ENCODE measurements at regions not wholly inside any gene's neighbourhood (a gene's known extent, or its start where the extent isn't known, plus 50 kb on each side); places are given as distances from the start of the nearest gene placed in this dataset.

DNA sequence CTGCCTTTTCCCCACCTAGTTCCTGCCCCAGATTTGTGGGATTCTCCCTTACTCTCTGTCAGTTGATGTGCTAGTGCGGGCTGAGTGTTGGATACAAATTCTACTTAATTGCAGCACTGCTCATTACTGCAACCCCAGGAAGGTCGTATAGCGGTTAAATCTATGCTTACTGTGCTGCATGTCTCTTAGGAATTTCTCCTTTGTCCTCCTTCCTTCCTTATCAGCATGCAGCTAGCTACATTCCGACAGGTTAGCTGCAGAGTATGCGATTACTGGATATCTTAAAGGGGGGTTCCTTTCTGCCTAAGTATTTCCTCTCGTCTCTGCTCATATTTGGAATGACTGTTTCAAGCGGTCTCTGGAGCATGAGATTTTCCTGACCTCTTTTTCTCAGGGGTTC is 662.8 kb downstream of the TLL1 start:
- ATAC-seq (replicated peaks in 6 of 8), result no peak

DNA sequence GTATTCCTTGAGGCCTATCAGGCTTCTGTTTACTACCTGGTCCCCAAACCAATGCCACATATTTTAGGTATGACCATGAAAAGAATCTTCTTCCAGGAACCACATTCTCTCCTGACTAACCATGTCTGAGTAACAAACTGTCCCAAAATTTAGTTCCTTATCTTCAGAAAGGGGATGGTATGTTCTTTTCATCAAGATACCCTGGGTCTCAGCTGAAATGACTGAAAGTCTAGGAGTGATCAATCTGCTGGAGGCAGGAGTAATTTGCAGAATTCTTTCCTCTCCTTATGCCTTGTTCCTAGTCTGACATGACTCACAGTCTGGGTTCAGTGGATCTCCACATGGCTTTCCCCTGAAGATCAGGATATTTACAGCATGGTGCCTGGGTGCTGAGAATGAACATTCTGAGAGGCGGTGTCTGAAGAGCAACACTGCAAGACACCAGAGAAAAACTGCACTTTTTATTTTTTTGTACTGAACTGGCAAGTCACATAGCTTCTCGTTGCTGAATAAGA is 665.5 kb downstream of the TLL1 start:
- in situ Hi-C loops (cut with MboI; ENCODE audit: low pct_unique_long_range_greater_than_20kb in 2 of 9, low sequenced_read_pairs in 9 of 9, unreplicated experiment in 9 of 9), result no loop called here
- Histone ChIP-seq H3K27ac (no peak overlapping the region), H3K4me1 (replicated peaks in 1 of 2) (no peaks in the 10 kb centered on the region), H3K4me3 (no peak overlapping the region)
- ATAC-seq (replicated peaks in 6 of 8), result peak in 2 of 8 experiments; percentile 16 to 27
- WGBS, 10 experiments, result 20 to 100% (median 85%) methylated on average over 1 to 2 of the region's 2 CpGs; no CpG with 5 or more reads in 4 of the 10 experiments

More for the DNA sequence above, 662.8 kb downstream of the TLL1 start:
- WGBS, 10 experiments, result 0 to 100% (median 57%) methylated on average over 1 to 7 of the region's 7 CpGs; no CpG with 5 or more reads in 2 of the 10 experiments
- in situ Hi-C loops (cut with MboI; ENCODE audit: low pct_unique_long_range_greater_than_20kb in 2 of 9, low sequenced_read_pairs in 9 of 9, unreplicated experiment in 9 of 9), result no loop called here
- Histone ChIP-seq H3K27ac (no peak overlapping the region), H3K4me3 (no peak overlapping the region), H3K4me1 (replicated peaks in 1 of 2) (peaks cover 0 to 12% of the 10 kb centered on the region in 2 donors)

DNA sequence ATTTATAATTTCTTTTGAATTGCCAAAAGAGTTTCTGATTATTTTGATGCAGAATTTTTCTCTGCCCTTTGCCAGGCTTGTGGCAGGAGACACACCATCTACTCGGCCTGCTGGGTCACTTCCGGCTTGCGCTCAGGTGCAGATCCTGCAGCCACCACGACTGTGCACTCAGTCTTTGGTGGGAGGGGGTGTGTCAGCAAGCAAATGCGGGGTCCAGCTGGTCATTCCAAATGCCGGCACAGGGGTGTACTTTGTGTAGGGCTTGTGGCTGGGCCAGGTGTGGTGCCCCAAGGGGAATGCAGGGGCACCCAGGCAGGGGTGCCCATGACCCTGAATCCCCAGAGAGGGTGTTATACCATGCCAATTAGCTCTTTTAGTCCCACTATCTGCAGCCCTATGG is 673.0 kb downstream of the TLL1 start:
- H3K4me3 ChIP-seq, result no peak overlapping the region
- no peak for ATAC-seq (replicated peaks in 6 of 8)
- no peak overlapping the region for H3K27ac ChIP-seq
- H3K4me1 ChIP-seq (replicated peaks in 1 of 2), result no peaks in the 10 kb centered on the region
- WGBS, 10 experiments, result 10 to 100% (median 80%) methylated on average over 1 to 4 of the region's 6 CpGs; no CpG with 5 or more reads in 4 of the 10 experiments
- in situ Hi-C loops (cut with MboI; ENCODE audit: low pct_unique_long_range_greater_than_20kb in 2 of 9, low sequenced_read_pairs in 9 of 9, unreplicated experiment in 9 of 9), result no loop called here

DNA sequence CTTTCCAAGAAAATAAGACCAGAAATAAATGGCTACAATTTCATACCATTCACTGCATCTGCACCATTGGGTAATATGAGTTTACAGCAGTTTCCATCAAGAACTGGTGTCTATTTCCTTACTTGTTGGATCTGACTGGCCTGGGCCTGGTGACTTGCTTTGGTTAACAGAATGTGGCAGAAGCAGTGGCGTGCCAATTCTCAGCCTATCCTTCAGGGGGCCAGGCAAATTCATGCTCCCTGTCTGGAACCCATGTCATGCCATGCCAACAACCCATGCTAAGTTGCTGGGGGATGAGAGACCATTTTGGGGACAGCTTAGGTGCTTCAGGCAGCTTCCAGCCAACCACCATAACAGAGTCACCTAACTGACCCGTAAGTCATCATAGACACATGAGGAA is 656.7 kb downstream of the SPOCK3 start:
- in situ Hi-C loops (cut with MboI; ENCODE audit: low pct_unique_long_range_greater_than_20kb in 2 of 9, low sequenced_read_pairs in 9 of 9, unreplicated experiment in 9 of 9), result loop anchor here in 1 of 9 experiments (25.0 kb wide), 1 partner anchor 415 kb away; no protein-coding TSS in a partner anchor
- no peak for ATAC-seq (replicated peaks in 6 of 8)
- Histone ChIP-seq H3K4me1 (replicated peaks in 1 of 2) (no peaks in the 10 kb centered on the region), H3K27ac (no peak overlapping the region), H3K4me3 (no peak overlapping the region)
- WGBS, 10 experiments, result 0 to 100% (median 80%) methylated on average over 1 to 2 of the region's 2 CpGs; no CpG with 5 or more reads in 3 of the 10 experiments

DNA sequence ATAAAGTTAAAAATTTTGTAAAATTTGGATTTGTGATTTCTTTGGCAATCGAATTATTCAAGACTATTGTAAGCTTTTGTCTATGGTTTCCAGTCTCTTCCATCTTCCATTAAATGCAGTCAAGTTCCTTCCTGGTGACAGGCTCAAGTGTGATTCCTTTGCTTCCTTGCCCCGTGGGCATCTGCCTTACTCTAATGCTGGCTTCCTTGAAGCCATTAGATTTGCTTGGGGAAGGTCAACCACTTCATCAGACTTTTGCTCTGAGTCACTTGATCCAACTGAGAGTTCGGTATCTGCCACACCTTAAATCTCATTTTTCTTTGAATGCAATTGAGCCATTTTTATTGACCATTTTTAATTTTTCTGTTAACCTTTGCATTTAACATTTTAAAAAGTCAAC is 648.8 kb downstream of the SPOCK3 start:
- no peaks in the 10 kb centered on the region for H3K4me1 ChIP-seq (replicated peaks in 1 of 2)
- in situ Hi-C loops (cut with MboI; ENCODE audit: low pct_unique_long_range_greater_than_20kb in 2 of 9, low sequenced_read_pairs in 9 of 9, unreplicated experiment in 9 of 9), result loop anchor here in 1 of 9 experiments (25.0 kb wide), 1 partner anchor 423 kb away; no protein-coding TSS in a partner anchor
- H3K4me3 ChIP-seq, result no peak overlapping the region
- no peak for ATAC-seq (replicated peaks in 6 of 8)
- no peak overlapping the region for H3K27ac ChIP-seq
- WGBS, 10 experiments, result 0 to 83% (median 71%) methylated on average over 2 to 3 of the region's 3 CpGs

DNA sequence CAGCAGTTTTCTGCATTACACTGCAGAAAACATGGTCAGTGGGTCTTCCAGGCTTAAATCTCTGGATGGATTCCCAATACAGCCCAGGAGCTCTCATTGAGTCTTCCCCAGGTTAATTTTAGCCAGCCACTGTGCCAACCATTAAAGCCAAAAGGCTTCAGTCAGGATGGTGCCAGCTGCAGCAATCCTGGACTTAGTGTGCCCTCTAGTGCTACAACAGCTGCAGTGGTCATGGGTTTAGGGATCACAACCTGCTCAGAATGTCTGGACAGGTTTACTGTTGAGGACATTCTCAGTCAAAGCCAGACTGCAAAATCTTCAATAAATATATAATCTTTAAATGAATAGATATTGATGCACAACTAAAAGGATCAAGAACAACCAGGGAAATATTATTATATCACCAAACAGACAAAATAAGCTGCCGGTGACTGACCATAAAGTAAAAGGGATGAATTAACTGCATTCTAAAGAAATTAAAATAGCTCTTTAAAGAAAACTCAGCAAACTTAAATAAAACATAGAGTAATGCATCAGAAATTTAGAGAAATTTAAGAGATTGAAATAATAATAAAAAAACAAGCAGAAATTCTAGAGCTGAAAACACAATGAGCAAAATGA is 639.9 kb downstream of the SPOCK3 start:
- H3K4me3 ChIP-seq, result no peak overlapping the region
- no peak overlapping the region for H3K27ac ChIP-seq
- 27 to 100% (median 100%) methylated on average over 1 of the region's 1 CpG; no CpG with 5 or more reads in 1 of the 10 experiments for WGBS, 10 experiments
- H3K4me1 ChIP-seq (replicated peaks in 1 of 2), result no peaks in the 10 kb centered on the region
- in situ Hi-C loops (cut with MboI; ENCODE audit: low pct_unique_long_range_greater_than_20kb in 2 of 9, low sequenced_read_pairs in 9 of 9, unreplicated experiment in 9 of 9), result loop anchor here in 1 of 9 experiments (25.0 kb wide), 1 partner anchor 432 kb away; no protein-coding TSS in a partner anchor
- peak in 6 of 8 experiments; percentile 43 to 98 (median 71) for ATAC-seq (replicated peaks in 6 of 8)

DNA sequence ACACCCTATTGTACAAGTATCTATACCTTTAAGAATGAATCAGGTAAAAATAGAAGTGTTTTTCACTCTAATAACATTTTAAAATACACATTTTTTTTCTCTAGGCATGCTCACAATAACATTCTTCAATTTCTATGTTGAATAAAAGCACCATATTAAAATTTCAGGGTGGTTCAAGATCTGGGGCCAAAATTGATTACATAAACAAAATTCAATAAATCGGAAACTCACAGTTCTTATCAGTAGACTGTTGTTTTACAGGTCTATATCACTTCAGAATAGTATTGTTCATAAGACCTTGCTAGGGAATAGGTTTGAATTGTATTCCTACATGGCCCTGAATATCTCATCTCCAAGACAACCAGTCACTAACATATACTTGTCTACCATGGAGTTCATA is 634.0 kb downstream of the SPOCK3 start:
- Histone ChIP-seq H3K4me3 (no peak overlapping the region), H3K27ac (no peak overlapping the region), H3K4me1 (replicated peaks in 1 of 2) (no peaks in the 10 kb centered on the region)
- in situ Hi-C loops (cut with MboI; ENCODE audit: low pct_unique_long_range_greater_than_20kb in 2 of 9, low sequenced_read_pairs in 9 of 9, unreplicated experiment in 9 of 9), result no loop called here
- WGBS, 10 experiments, result 0 to 100% (median 49%) methylated on average over 1 of the region's 1 CpG; no CpG with 5 or more reads in 4 of the 10 experiments
- ATAC-seq (replicated peaks in 6 of 8), result no peak

DNA sequence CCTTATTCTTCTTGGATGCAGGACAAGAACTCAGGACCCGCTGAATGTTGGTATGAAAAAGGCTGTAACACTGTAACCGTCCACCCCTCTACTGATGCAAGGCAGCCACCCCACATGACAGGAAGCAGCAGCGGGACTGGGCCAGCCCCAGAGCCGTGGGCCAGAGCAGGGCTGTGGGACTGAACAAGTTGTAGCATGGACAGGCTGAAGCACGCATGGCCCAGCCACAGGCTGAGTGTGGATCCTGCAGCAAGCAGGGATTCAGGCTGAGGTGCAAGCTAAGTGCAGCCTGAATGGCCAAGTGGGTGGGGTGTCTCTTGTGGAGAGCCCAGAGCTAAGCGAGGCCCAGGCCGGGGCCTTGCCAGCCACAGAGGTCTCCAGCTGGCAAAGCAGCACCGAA is 632.2 kb downstream of the SPOCK3 start:
- H3K27ac ChIP-seq, result no peak overlapping the region
- H3K4me1 ChIP-seq (replicated peaks in 1 of 2), result no peaks in the 10 kb centered on the region
- no peak overlapping the region for H3K4me3 ChIP-seq
- in situ Hi-C loops (cut with MboI; ENCODE audit: low pct_unique_long_range_greater_than_20kb in 2 of 9, low sequenced_read_pairs in 9 of 9, unreplicated experiment in 9 of 9), result no loop called here
- WGBS, 10 experiments, result 0 to 100% (median 58%) methylated on average over 1 to 3 of the region's 8 CpGs; no CpG with 5 or more reads in 2 of the 10 experiments
- no peak for ATAC-seq (replicated peaks in 6 of 8)

DNA sequence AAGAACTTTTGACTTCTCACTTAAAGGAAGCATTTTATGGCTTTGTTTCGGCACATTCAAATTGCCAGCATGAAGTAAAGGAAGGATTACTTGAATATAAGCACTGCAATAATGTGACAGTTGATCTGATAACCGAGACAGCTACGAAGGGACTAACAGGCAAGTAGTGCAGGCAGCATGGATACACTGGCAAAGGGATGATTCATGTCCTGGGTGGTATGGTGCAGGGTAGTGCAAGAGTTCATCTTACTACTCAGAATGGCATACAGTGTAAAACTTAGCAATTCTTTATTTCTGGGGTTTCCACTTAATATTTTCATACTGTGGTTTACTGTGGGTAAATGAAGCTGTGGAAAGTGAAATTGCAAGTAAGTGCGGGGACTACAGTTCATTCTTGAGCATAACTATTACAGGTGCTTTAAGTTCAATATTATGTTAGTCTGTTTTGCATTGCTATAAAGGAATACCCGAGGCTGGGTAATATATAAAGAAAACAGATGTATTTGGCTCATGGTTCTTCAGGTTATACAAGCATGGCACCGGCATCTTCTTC is 611.8 kb downstream of the SPOCK3 start:
- no peak for ATAC-seq (replicated peaks in 6 of 8)
- H3K4me3 ChIP-seq, result no peak overlapping the region
- 10 to 100% (median 84%) methylated on average over 2 to 6 of the region's 6 CpGs for WGBS, 10 experiments
- H3K4me1 ChIP-seq (replicated peaks in 1 of 2), result no peaks in the 10 kb centered on the region
- no peak overlapping the region for H3K27ac ChIP-seq
- in situ Hi-C loops (cut with MboI; ENCODE audit: low pct_unique_long_range_greater_than_20kb in 2 of 9, low sequenced_read_pairs in 9 of 9, unreplicated experiment in 9 of 9), result no loop called here

DNA sequence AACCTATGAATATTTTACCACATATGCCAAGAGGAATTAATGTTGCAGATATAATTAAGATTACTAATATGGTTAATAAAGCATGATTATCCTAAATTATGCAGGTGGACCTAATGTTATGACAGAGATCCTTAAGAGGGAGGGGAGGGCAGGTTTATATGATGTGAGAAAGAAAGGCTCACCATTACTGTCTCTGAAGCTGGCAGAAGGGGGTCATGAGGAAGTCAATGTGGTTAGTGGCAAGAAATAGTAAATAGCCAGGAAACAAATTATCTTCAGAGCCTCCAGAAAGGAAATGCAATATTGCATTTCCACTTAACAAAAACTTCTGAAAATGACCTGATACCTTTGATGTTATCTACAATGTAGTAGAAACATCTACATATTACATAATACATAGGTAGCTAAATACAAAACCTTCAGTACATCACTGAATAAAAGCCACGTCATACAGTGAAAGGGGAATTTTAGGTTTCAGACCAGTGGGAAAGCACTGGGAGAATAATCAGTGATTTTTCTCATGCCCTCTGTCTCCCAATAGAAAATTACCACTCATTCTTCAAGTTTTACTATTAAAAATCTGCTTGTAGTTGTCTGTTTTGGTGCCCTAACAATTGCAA is 609.2 kb downstream of the SPOCK3 start:
- Histone ChIP-seq H3K4me1 (replicated peaks in 1 of 2) (no peaks in the 10 kb centered on the region), H3K27ac (no peak overlapping the region), H3K4me3 (no peak overlapping the region)
- 0 to 100% (median 75%) methylated on average over 1 of the region's 1 CpG; no CpG with 5 or more reads in 3 of the 10 experiments for WGBS, 10 experiments
- in situ Hi-C loops (cut with MboI; ENCODE audit: low pct_unique_long_range_greater_than_20kb in 2 of 9, low sequenced_read_pairs in 9 of 9, unreplicated experiment in 9 of 9), result no loop called here
- no peak for ATAC-seq (replicated peaks in 6 of 8)

DNA sequence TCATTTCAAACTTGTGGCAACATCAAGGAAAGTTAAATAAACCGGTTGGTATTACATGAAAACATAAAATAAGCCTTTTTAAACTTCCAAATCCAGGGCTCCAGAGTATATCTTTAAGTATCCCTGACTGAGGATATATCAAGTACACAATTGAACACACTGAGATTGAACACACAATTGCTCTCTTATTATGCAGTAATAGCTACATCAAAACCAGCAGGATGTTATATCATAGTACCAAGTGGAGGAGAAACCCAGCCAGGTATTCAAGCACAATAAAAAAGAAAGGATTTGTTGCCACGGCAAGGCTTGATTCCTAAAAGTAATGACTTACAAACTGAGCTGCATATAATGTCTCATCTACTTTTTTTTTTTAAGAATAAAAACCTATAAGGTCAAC is 605.8 kb downstream of the SPOCK3 start:
- no peak for ATAC-seq (replicated peaks in 6 of 8)
- H3K4me3 ChIP-seq, result no peak overlapping the region
- H3K27ac ChIP-seq, result no peak overlapping the region
- in situ Hi-C loops (cut with MboI; ENCODE audit: low pct_unique_long_range_greater_than_20kb in 2 of 9, low sequenced_read_pairs in 9 of 9, unreplicated experiment in 9 of 9), result no loop called here
- 0 to 100% (median 68%) methylated on average over 1 to 2 of the region's 2 CpGs for WGBS, 10 experiments
- H3K4me1 ChIP-seq (replicated peaks in 1 of 2), result no peaks in the 10 kb centered on the region

DNA sequence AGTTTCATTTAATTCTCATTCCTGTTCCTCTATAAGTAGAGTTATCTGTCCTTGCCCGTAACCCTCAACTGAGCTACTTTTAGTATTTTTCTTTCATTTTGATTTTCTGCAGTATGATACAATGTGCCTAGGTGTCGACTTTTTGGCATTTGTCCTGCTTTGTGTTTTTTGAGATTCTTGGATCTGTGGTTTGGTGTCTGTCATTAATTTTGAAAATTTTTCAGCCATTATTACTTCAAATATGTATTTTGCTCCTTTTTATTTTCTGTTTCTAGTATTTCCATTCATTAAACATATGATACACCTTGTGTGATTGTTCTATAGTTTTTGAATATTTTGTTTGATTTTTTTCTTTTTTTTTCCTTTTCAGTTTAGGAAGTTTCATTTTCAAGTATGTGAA is 598.9 kb downstream of the SPOCK3 start:
- in situ Hi-C loops (cut with MboI; ENCODE audit: low pct_unique_long_range_greater_than_20kb in 2 of 9, low sequenced_read_pairs in 9 of 9, unreplicated experiment in 9 of 9), result no loop called here
- Histone ChIP-seq H3K4me1 (replicated peaks in 1 of 2) (no peaks in the 10 kb centered on the region), H3K27ac (no peak overlapping the region), H3K4me3 (no peak overlapping the region)
- no peak for ATAC-seq (replicated peaks in 6 of 8)
- WGBS, 10 experiments, result 3 to 100% (median 83%) methylated on average over 1 to 2 of the region's 2 CpGs

DNA sequence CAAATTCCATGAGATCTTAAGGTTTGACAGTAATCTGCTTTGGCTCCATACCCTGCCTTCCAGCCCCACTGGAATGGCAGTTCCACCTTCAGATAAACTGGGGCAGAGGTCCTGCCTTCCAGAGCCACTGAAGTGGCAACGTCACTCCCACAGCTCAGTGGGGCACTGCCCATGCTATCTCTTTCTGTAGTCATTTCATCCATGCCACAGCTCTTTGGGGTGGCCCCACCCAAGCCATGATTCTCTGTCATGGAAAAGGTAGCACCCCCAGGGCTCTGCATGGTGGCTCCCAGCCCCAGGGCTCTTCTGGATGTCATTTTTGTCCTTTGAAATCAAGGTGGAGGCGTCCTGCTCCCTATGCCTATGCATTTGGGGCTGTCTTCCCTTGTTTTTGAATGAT is 596.5 kb downstream of the SPOCK3 start:
- no peak for ATAC-seq (replicated peaks in 6 of 8)
- in situ Hi-C loops (cut with MboI; ENCODE audit: low pct_unique_long_range_greater_than_20kb in 2 of 9, low sequenced_read_pairs in 9 of 9, unreplicated experiment in 9 of 9), result no loop called here
- no peak overlapping the region for H3K4me3 ChIP-seq
- WGBS, 10 experiments, result 0 to 100% (median 58%) methylated on average over 1 to 2 of the region's 2 CpGs; no CpG with 5 or more reads in 4 of the 10 experiments
- no peak overlapping the region for H3K27ac ChIP-seq
- H3K4me1 ChIP-seq (replicated peaks in 1 of 2), result no peaks in the 10 kb centered on the region
